ENCODE measurements at regions not wholly inside any gene's neighbourhood (a gene's known extent, or its start where the extent isn't known, plus 50 kb on each side); places are given as distances from the start of the nearest gene placed in this dataset.
"Not testable (repeated sequence)": the region's sequence is repeated elsewhere in the genome, so short reads cannot be mapped to it uniquely, and the experiment has no call there.

GRCh38 chr6:97925504-97925903, 642.5 kb upstream of the MMS22L start:
- no peak for DNase-seq

DNA sequence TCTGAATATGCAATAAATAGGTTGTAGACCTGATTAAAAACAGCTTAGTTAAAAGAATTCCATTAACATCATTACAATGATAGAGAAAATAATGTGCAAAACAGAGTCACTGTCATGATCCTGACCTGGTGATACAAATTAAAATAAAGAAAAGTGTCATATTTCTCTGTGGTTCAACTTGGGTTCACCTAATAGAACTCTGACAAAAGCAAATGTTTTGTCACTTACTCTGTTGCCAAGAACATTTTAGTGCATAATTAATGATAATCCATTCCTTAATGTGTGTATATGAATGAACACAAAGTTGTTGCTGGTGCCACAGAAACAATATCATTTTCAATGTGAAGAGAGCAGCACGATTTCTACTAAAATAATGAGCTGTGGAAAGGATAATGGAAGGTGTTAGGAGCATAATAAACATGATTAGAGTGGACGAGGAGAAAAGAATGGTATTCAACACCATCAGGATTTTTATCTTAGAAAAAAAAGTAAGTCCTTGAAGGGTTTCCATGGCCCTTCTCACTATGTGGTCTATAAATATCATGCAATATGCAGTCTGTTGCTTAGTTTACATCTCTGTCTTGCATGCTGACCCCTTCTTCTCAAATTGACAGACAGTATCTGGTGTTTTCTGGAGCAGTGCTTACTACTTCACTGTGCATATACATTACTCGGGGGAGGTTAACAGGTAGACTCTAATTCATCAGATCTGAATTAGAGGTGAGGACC, 656.6 kb upstream of the MMS22L start:
- DNase-seq = no peak

DNA sequence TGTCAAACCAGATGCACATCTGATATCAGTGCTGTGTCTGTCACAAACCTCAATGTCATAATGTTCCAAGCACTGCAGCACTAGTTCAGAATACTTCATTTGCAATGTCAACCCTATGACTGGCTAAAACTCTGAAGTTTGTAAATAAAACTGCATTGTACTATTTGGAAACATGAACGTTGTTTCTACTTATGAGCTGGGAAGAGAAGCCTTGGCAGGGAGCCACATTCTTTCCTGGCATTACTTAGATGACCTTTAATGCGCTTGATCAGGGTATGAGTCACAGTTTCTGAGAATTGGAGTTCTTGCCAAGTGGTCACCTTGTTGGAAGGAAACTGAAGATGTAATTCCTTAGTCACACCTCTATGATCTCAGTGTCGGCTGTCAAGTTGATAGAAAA, 664.8 kb upstream of the MMS22L start:
- no peak for DNase-seq

- DNase-seq = no peak
Observed at GRCh38 chr6:97958134-97958533, 675.1 kb upstream of the MMS22L start.

DNA sequence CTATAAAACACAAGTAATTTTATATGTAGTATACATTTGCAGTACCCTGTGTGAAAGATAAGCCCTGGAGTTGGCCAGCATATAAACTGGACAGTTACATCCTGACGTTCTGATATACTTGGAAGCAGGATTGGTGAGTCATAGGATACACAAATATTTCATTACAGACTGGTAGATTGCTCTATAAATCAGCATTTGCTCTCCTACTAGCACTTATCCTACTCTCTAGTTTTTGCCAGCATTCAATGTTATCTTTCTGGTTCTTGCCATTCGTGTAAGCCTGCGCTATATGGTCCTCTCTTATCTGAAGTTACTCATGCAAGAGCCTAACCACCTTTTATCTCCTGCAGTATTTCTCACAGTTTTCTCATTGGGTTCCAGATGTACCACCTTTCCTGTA, 680.2 kb upstream of the MMS22L start:
- no peak for DNase-seq

DNA sequence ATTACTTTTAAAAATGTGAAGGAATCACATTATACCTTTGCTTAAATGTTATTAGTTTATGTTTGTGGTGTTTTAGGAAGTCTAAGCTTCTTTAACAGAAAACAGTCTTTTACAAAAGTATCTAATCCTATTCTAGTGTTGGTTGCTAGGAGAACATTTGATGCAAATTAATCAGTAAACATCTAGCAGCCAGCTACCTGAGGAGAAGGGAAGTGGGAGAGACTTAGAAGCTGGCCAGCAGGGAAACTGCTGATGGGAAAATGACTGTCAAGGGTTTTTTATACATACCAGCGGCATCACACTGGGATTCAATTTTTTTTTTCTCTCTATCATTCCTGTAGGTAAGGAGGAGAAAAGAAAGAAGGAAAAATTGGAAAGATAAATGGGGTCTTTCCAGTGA, 686.0 kb upstream of the MMS22L start:
- DNase-seq = no peak

- DNase-seq = no peak
Observed at GRCh38 chr6:97977084-97977483, 694.1 kb upstream of the MMS22L start.

- DNase-seq = no peak
Observed at GRCh38 chr6:97978855-97979271, 695.8 kb upstream of the MMS22L start.

GRCh38 chr6:97979285-97979684, 696.3 kb upstream of the MMS22L start:
- DNase-seq = not testable (repeated sequence)

DNA sequence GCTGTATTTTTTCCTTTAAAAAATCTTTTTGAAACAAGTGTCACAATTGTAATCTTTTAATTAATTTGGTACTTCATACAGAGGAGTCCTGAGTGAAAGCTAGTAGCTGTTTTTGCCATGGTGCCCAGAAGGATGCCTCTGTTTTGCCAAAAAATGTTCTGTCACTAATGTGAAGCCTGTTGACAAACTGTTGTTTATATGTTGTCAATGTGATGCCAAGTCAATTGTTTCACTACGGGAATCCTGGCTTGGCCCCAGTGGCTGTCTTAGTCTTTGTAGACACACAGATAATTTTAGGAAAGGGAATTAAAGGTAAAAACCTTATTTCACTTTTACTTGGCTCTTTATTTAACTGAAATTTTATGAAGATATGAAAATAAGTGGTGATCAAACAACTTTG, 706.4 kb upstream of the MMS22L start:
- DNase-seq = no peak

DNA sequence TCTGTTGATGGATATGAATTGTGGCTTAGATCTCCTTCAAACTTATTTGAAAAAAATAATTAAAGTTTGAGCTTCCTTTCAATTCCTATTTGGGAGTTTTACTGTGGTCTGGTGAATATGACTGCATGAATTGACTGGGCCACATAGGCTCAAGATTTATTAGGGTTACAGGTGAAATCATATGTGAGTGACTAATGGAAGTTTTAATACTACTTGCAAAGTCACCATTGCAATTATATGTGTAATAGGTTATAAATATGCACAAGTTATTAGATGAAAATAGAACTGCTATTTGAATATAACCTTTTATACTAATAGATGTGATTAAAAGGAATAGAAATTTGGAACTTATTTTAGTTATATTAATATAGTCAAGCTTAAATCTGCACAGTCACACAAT, 712.1 kb upstream of the MMS22L start:
- DNase-seq = no peak

- DNase-seq = no peak
Observed at GRCh38 chr6:98002678-98003077, 719.7 kb upstream of the MMS22L start.

DNA sequence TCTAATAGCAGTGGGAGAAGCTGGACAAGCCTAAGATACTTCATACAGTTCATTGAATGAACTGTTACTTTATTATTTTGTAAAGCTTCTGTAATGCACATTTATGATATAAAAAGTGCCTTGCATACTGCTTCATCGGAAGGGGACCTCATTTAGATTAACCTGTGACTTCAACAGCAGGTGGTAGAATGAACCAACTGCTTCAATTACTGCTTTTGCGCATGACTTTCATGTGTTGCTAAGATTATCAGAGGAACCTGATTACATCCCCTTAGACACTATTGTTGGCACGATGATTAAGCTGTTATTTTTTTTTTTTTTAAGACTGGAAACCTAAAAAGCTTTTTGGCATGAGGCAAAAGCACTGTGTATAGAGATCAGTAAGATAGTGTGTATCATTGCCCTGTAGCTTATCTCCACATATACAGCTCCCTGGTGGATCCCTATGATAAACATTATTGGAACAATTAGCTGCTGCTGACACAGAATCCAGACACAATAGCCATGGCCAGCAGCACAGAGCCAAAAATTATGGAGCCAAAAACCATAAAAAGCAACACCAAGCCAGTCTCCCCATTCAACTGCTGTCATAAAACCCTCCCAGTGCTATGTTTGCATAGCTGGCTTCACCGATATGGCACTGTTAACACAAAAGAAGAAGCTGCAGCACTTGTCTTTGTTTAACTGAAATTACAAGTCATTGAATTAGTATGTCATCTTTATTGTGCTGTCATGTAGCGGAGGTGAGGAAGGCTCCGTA, 731.6 kb upstream of the MMS22L start:
- DNase-seq = no peak

DNA sequence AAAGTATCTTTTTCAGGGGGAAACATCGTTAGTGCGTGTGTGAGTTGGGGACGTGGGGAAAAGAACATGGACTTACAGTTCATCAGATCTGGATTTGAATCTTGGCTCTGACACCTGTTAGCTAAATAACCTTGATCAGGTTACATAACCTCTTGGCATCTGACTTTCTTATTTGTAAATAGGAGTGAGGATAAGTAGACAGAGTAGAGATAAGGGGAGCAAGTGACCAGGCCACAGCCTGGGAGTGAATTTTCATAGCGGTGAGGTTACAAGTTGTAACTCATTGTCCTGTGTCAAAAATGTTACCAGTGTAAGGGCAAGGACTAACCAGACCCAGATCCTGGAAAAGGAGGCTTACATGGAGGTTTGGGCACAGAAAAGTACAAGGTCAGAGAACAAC, 733.5 kb upstream of the MMS22L start:
- DNase-seq = no peak

DNA sequence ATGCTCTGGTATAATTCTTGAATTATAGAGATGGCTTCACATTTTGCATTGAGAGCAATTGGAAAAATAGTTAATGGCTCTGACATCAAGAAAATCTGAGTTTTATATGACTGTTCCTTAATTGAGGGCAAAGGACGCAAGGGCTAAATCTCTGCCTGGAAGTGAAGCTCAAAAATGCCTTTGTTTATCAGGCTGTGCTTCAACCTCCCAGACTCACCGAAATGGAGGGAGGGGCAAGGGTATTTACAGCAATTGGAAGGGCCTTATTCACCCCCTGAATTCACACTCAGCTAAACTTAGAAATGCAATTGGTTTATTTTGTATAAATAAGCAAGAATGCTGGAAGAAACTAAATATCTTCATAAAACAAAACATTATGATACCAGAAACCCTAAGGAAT, 737.2 kb upstream of the MMS22L start:
- DNase-seq = no peak

GRCh38 chr6:98024359-98024758, 741.3 kb upstream of the MMS22L start:
- no peak for DNase-seq

- DNase-seq = no peak
Observed at GRCh38 chr6:98027898-98028297, 744.9 kb upstream of the MMS22L start.

DNA sequence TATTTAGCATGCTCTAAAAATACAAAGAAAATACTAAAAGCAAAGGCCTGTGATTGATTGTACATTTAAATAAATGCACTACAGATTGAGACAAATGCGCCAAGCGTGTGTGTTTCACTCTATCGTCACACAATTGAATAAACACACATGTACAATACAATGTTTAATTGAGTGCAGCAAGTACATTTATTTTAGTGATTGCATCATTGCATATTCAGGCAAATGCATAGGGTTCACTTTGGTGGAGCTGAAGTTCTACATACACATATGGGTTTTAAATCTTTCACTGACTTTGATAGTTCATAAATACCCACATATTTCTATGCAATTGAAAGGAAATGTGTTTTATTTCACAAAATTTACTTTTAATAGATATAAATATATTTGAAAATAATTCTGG, 750.6 kb upstream of the MMS22L start:
- no peak for DNase-seq

DNA sequence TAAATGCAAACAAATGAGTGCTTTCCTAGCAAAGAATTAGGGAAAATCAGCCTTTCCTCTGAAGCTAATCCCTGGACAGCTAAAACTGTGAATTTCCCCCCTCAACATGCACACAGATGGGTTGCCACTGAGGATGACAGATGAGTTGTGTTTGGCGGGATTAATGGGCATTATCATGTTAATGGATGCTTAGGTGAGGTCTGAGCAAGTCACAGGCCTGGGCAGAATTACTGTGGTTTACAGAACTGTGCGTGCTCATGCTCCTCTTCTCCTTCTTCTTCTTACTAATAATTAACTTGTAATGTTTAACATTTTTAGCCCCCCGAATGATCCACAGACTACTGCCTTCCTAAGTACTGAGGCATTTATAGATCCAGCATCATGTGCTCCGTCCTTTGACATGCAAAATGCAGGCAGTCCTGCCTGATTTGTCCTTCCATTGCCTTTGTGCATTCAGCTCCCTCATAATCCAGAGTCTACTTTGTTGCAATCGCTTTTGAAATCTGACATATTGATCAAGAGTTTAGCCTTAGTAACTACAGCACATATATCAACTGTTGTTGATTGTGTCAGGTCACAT, 753.4 kb upstream of the MMS22L start:
- no peak for DNase-seq

DNA sequence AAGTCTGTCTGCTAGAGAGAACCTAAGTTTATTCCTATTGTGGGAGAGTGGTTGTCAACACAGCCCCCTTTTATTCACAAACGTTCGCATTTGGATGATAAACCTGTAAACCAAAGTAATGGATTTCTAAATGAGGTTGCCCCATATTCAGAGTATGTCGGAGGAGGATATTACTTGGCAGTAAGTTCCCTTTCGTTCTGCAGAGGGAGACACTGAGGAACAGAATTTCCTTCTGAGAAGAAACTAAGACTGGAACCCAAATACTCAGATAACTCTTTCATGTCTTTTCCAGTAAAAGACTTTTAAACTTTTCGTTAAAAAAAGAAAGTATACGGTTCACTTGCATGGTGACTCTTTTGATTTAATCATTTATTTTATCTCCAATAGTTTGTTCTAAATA, 754.6 kb upstream of the MMS22L start:
- DNase-seq = no peak

DNA sequence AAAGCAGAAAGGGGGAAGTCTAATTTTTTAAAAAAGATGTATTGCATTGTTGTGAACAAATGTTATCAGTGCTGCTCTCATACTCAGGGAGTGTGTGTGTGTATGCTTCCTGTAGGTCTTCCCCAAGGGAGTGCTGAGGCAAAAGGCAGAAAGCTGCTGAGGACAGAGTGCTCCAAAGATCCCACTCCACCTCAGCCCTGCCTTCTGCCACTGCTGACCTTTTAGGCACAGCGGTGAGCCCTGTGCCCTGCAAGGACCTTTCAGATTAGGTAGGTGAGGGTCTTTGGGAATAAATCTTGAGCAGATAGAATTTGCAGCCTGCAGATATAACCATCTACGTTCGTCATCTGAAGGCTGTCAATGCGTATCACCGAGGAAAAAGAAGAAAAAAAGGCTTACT, 756.4 kb upstream of the MMS22L start:
- no peak for DNase-seq

DNA sequence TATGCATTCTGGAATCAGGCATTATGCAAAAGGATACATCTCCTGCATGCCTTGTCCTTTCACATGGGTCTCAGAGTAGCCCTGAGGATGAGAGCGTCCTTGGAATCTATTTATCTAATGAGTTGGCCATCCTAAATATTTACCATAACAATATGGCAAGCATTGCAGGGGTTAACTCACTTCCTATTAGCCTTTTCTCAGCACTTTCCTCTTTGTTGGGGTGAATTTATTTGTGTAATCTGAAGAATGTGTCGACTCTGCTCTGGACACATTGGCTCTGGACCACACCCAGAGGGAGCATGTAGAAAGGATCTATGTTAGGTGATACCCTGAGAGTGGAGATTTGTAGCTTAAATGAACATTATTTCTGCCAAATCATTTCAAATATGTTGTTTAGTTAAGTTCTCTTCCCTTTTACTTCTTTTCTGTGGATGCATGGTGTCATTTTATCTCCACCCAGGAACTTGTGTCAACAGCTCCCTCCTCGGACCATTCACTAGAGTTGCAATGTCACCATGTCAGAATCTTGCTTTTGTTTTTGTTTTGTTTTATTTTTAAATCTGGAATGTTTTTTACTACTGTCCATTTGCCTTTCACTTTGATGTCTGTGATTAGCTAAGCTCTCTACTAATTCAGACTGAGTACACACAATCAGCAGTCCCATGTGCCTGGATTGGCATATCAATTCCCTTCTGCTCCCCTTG, 757.0 kb upstream of the MMS22L start:
- no peak for DNase-seq

DNA sequence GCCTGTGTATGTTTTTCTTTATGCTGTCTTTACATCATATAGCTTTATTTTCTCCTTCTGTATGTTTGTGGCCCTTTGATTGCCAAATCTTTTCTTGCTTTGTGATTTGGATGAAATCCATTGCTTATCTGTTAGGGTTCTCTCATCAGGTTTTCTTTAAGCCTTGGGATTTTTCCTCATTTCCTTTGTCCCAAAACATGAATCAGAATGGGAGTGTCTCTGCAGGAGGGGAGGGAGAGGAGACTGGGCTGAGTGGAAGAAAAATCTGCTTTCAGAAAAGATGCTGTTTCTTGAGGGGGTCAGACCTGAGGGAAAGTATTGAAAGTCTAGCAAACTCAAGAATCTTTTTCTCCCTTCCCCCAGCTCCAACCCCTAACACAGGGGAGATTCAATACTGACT, 758.0 kb upstream of the MMS22L start:
- no peak for DNase-seq

DNA sequence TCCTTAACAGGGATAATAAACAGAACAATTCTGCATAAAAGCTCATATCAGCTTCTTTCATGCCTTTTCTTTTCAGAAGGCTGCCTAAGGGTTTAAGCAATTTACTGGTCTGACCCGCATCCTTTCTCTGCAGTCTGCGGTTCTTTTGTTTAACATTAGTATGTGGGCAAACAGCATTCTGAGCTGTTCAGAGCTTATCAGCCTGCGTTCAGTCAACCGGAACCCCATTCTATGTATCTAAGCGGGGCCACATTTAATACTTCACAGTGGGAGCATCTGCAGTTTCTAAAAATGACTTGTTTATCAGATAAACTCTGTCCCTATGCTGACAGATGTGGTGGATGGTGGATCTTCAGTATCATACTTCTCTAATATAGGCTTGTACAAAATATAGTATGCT, 758.9 kb upstream of the MMS22L start:
- DNase-seq = no peak

All from T-helper 9 cell (primary cell).